Keratinocyte (primary cell): ENCODE measurements at regions not wholly inside any gene's neighbourhood (a gene's known extent, or its start where the extent isn't known, plus 50 kb on each side); places are given as distances from the start of the nearest gene placed in this dataset.

Experiments used
- DNase-seq: peaks from one replicate; pipeline ENCODE4 v3.0.0-alpha.2; 2011; ENCODE audit warnings: low read depth, missing footprints, low spot score
- FAIRE-seq: peaks from 2 replicates; lab custom pipeline; 2011; peaks lifted over from hg19 to GRCh38; lab: Jason Lieb, UNC
- H2AFZ ChIP-seq: 2 replicates; pipeline ENCODE4 v1.6.0; 2012; ENCODE audit warnings: low read length, control low read depth, inconsistent platforms; ENCODE audit not compliant: control insufficient read depth
- H3K27ac ChIP-seq: 2 replicates; pipeline ENCODE4 v1.5.1; 2011; ENCODE audit warnings: low read length; ENCODE audit not compliant: control insufficient read depth, insufficient read depth
- H3K27me3 ChIP-seq: 3 replicates; pipeline ENCODE4 v1.6.0; 2011; ENCODE audit warnings: low read length; ENCODE audit not compliant: control insufficient read depth, insufficient read depth; ENCODE audit errors: extremely low read depth
- H3K36me3 ChIP-seq, 2 experiments: 2 replicates in 1 of 2; 3 replicates in 1 of 2; pipeline ENCODE4 v1.5.1; 2011; ENCODE audit warnings: low read length in 2 of 2, mild to moderate bottlenecking in 1 of 2; ENCODE audit not compliant: control insufficient read depth in 2 of 2, insufficient read depth in 2 of 2; ENCODE audit errors: extremely low read depth in 1 of 2
- H3K4me1 ChIP-seq: 3 replicates; pipeline ENCODE4 v1.5.1; 2011; ENCODE audit warnings: low read length; ENCODE audit not compliant: control insufficient read depth, insufficient read depth; ENCODE audit errors: extremely low read depth
- H3K4me2 ChIP-seq: 3 replicates; pipeline ENCODE4 v1.6.0; 2011; ENCODE audit warnings: low read depth, low read length; ENCODE audit not compliant: control insufficient read depth, insufficient read depth; ENCODE audit errors: extremely low read depth
- H3K4me3 ChIP-seq, 3 experiments: fragments of 200-600 bp in 1 of 3; sonication (generic) in 1 of 3; 2 replicates in 2 of 3; 3 replicates in 1 of 3; pipeline ENCODE4 v1.5.1; 2011 to 2016; ENCODE audit warnings: low read length in 3 of 3, mild to moderate bottlenecking in 3 of 3, control low read depth in 2 of 3, inconsistent platforms in 1 of 3, low read depth in 1 of 3, mixed read lengths in 1 of 3, mixed run types in 1 of 3, moderate library complexity in 1 of 3; ENCODE audit not compliant: control insufficient read depth in 2 of 3, insufficient read depth in 2 of 3; ENCODE audit errors: extremely low read depth in 1 of 3
- H3K79me2 ChIP-seq: 2 replicates; pipeline ENCODE4 v1.6.0; 2012; ENCODE audit warnings: low read length; ENCODE audit not compliant: control insufficient read depth, insufficient read depth
- H3K9ac ChIP-seq: 3 replicates; pipeline ENCODE4 v1.6.0; 2011; ENCODE audit warnings: low read length; ENCODE audit not compliant: control insufficient read depth, insufficient read depth; ENCODE audit errors: extremely low read depth
- H3K9me1 ChIP-seq: 3 replicates; pipeline ENCODE4 v1.6.0; 2011; ENCODE audit warnings: low read length; ENCODE audit not compliant: control insufficient read depth, insufficient read depth; ENCODE audit errors: extremely low read depth
- H3K9me3 ChIP-seq: 2 replicates; pipeline ENCODE4 v1.5.1; 2012; ENCODE audit warnings: low read depth, low read length; ENCODE audit not compliant: control insufficient read depth
- H4K20me1 ChIP-seq: 3 replicates; pipeline ENCODE4 v1.6.0; 2011; ENCODE audit warnings: low read length; ENCODE audit not compliant: control insufficient read depth, insufficient read depth; ENCODE audit errors: extremely low read depth
- CTCF ChIP-seq, 3 experiments: IDR thresholded peaks in 1 of 3; conservative IDR thresholded peaks in 1 of 3; optimal IDR thresholded peaks in 1 of 3; 2 replicates in 2 of 3; 3 replicates in 1 of 3; pipeline versions ENCODE3 to v1.5.1; 2011; ENCODE audit warnings: low read length in 3 of 3, mild to moderate bottlenecking in 3 of 3, moderate library complexity in 2 of 3, control low read depth in 1 of 3, inconsistent platforms in 1 of 3; ENCODE audit not compliant: insufficient read depth in 2 of 3; ENCODE audit errors: extremely low read depth in 1 of 3
- EZH2 ChIP-seq: IDR thresholded peaks from one replicate; pipeline ENCODE4 v1.6.1; 2012; ENCODE audit warnings: inconsistent platforms, mild to moderate bottlenecking, low read length, moderate library complexity
- dilution Hi-C: fragments of 300-500 bp; cut with MboI; formaldehyde crosslinking; loops from one replicate; pipeline ENCODE4 v1.7.0; 2020; ENCODE audit warnings: low sequenced_read_pairs; ENCODE audit not compliant: extremely low pct_ligation_motif_present

GRCh38 chr14:30160608-30161007 is 233.0 kb upstream of the PRKD1 start:
- Histone ChIP-seq H4K20me1 (no peaks in the 10 kb centered on the region), H3K4me1 (no peaks in the 10 kb centered on the region), H2AFZ (no peak overlapping the region), H3K4me2 (no peak overlapping the region), H3K4me3 (no peak overlapping the region), H3K9me1 (no peaks in the 10 kb centered on the region), H3K27me3 (no peaks in the 10 kb centered on the region), H3K9me3 (no peaks in the 10 kb centered on the region), H3K36me3 (no peaks in the 10 kb centered on the region), H3K9ac (no peak overlapping the region), H3K27ac (no peak overlapping the region), H3K79me2 (no peaks in the 10 kb centered on the region)
- dilution Hi-C loops, result no loop called here
- DNase-seq (no peak), FAIRE-seq (no peak)
- TF ChIP-seq EZH2, result no peak

- no peak for TF ChIP-seq EZH2
- TF ChIP-seq CTCF (optimal IDR thresholded peaks at IDR 0.05 in 1 of 3, IDR thresholded peaks at IDR 0.05 in 1 of 3, conservative IDR thresholded peaks at IDR 0.05 in 1 of 3; ENCODE audit: extremely low read depth in 1 of 3, insufficient read depth in 2 of 3, low read length in 3 of 3), result no peak
- FAIRE-seq (no peak), DNase-seq (no peak)
- no peaks in the 10 kb centered on the region for H4K20me1 ChIP-seq
- no peak overlapping the region for H3K4me2 ChIP-seq
- H3K9me3 ChIP-seq, result no peaks in the 10 kb centered on the region
- no peak overlapping the region for H3K9ac ChIP-seq
- H3K4me1 ChIP-seq, result no peaks in the 10 kb centered on the region
- H3K27me3 ChIP-seq, result no peaks in the 10 kb centered on the region
- dilution Hi-C loops, result no loop called here
- no peak overlapping the region for H3K4me3 ChIP-seq
- H3K36me3 ChIP-seq, result no peaks in the 10 kb centered on the region
- no peak overlapping the region for H3K27ac ChIP-seq
- H2AFZ ChIP-seq, result no peak overlapping the region
- H3K9me1 ChIP-seq, result no peaks in the 10 kb centered on the region
- H3K79me2 ChIP-seq, result no peaks in the 10 kb centered on the region
Measured at GRCh38 chr14:30162066-30162465, 234.4 kb upstream of the PRKD1 start.

GRCh38 chr14:30165255-30165654 is 237.6 kb upstream of the PRKD1 start:
- no peak overlapping the region for H3K9ac ChIP-seq
- no peak overlapping the region for H2AFZ ChIP-seq
- H4K20me1 ChIP-seq, result no peaks in the 10 kb centered on the region
- no peak overlapping the region for H3K27ac ChIP-seq
- H3K27me3 ChIP-seq, result no peaks in the 10 kb centered on the region
- no peaks in the 10 kb centered on the region for H3K9me3 ChIP-seq
- H3K4me2 ChIP-seq, result no peak overlapping the region
- TF ChIP-seq CTCF (optimal IDR thresholded peaks at IDR 0.05 in 1 of 3, IDR thresholded peaks at IDR 0.05 in 1 of 3, conservative IDR thresholded peaks at IDR 0.05 in 1 of 3; ENCODE audit: extremely low read depth in 1 of 3, insufficient read depth in 2 of 3, low read length in 3 of 3) (no peak), EZH2 (no peak)
- DNase-seq (no peak), FAIRE-seq (no peak)
- no peak overlapping the region for H3K4me3 ChIP-seq
- H3K4me1 ChIP-seq, result no peaks in the 10 kb centered on the region
- no peaks in the 10 kb centered on the region for H3K9me1 ChIP-seq
- H3K79me2 ChIP-seq, result no peaks in the 10 kb centered on the region
- no peaks in the 10 kb centered on the region for H3K36me3 ChIP-seq
- dilution Hi-C loops, result no loop called here
